ENCODE measurements at regions not wholly inside any gene's neighbourhood (a gene's known extent, or its start where the extent isn't known, plus 50 kb on each side); places are given as distances from the start of the nearest gene placed in this dataset.

DNA sequence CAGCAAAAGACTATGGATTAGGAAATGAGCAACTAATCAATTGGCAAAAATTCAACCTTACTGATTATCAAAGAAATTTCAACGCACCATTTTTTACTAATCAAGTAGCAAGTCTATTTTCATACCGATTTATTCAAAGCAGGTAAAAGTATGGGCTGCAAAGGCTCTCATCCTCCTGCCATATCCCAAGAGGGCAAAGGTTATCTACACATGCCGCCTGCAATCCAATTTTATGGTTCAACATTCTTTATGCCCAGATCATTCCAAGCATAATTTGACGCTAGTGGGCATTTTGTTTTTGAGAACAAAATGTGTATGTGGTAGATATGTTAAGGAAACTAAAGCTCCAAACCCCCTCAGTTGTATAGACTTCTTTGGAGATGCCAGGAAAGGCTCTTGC, 270.6 kb downstream of the MAF start:
- TF ChIP-seq, protein P1, sequence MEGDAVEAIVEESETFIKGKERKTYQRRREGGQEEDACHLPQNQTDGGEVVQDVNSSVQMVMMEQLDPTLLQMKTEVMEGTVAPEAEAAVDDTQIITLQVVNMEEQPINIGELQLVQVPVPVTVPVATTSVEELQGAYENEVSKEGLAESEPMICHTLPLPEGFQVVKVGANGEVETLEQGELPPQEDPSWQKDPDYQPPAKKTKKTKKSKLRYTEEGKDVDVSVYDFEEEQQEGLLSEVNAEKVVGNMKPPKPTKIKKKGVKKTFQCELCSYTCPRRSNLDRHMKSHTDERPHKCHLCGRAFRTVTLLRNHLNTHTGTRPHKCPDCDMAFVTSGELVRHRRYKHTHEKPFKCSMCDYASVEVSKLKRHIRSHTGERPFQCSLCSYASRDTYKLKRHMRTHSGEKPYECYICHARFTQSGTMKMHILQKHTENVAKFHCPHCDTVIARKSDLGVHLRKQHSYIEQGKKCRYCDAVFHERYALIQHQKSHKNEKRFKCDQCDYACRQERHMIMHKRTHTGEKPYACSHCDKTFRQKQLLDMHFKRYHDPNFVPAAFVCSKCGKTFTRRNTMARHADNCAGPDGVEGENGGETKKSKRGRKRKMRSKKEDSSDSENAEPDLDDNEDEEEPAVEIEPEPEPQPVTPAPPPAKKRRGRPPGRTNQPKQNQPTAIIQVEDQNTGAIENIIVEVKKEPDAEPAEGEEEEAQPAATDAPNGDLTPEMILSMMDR (IDR thresholded peaks at IDR 0.05; ENCODE audit: insufficient read depth, low read length, poor library complexity, severe bottlenecking): no peak
- Histone ChIP-seq H3K36me3 (ENCODE audit: control insufficient read depth, insufficient read depth, low read length) (no peaks in the 10 kb centered on the region), H3K4me3 (replicated peaks; ENCODE audit: low read depth, low read length) (no peak overlapping the region), H3K27me3 (replicated peaks; ENCODE audit: control insufficient read depth, insufficient read depth, low read length) (no peaks in the 10 kb centered on the region; the same call in none of the 2 replicates)
- DNase-seq (ENCODE audit: extremely low read depth, insufficient read length): no peak

DNA sequence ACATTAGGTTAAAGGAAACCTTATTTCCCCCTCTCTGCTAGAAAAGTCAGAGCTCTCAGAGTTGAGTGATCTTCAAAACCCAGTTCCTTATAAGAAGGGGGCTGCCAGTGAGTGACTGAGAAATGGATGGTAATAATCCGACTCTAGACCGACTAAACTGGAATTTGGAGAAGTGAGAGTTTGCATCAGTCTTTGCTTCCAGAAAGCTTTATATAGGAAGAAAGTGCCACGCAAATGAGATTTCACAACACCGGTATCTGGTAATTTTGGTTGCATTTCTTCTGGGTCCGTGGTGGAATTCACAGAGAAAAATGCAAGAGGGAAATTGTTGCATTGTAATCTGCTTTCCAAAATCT, 271.4 kb downstream of the MAF start:
- Histone ChIP-seq H3K36me3 (ENCODE audit: control insufficient read depth, insufficient read depth, low read length) (no peaks in the 10 kb centered on the region), H3K27me3 (replicated peaks; ENCODE audit: control insufficient read depth, insufficient read depth, low read length) (no peaks in the 10 kb centered on the region; the same call in none of the 2 replicates), H3K4me3 (replicated peaks; ENCODE audit: low read depth, low read length) (no peak overlapping the region)
- TF ChIP-seq, protein P1 (IDR thresholded peaks at IDR 0.05; ENCODE audit: insufficient read depth, low read length, poor library complexity, severe bottlenecking): no peak
- no peak for DNase-seq (ENCODE audit: extremely low read depth, insufficient read length)

DNA sequence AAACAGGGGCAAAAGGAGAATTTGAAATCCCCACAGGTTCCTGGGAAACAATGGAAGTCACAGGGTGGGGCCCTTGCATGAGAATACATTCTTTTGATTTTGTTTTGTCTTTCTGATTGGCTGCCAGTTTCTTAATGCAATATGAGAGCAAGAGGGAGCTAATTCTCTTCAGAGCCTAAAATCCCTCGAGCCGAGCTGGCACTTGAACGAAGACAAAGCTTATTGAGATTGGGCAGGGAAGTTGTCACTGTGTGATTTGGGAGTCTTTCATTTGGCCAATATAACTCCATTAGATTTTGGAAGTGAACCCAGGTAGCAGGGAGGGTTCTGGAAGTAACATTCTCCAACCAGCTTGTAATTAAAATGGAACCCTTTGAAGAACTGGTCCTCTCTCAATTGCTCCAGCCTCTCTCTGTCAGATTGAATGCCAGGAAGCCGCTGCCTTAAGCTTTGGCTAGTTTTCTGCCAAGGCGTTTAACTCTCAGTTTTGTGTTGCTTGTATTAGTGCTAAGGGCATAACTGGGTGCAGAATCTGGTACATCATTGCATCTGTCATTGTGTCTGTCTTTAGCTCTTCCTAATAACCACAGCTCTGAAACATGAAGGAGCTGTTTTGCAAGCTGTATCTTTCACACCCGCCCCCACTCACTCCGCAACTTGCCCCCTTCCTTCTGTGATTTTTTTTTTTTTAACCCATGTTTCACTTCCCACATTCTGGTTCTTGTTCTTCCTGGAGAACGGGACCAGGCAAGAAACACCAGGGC, 272.0 kb downstream of the MAF start:
- H3K4me3 ChIP-seq (replicated peaks; ENCODE audit: low read depth, low read length): no peak overlapping the region
- no peak for DNase-seq (ENCODE audit: extremely low read depth, insufficient read length)
- TF ChIP-seq, protein P1 (IDR thresholded peaks at IDR 0.05; ENCODE audit: insufficient read depth, low read length, poor library complexity, severe bottlenecking): no peak
- no peaks in the 10 kb centered on the region; the same call in none of the 2 replicates for H3K27me3 ChIP-seq (replicated peaks; ENCODE audit: control insufficient read depth, insufficient read depth, low read length)
- H3K36me3 ChIP-seq (ENCODE audit: control insufficient read depth, insufficient read depth, low read length): no peaks in the 10 kb centered on the region

DNA sequence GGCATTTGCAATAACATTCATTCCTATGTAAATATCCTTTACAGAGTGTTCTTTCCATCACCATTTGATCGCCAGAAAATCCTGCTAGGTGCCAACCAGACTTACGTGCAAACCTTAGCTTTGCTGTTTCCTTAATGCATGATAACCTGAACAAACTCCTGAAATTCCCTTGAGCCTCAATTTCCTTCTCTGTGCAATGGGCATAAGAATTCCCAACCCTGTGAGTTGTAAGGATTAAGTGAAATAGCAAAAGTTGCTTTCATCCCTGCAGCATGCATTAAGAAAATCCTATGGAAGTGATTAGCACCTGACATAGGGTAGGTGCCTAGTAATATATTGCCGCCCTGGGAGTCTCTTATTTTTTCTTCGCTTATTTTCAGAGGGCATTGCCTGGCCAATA, 272.7 kb downstream of the MAF start:
- Histone ChIP-seq H3K36me3 (ENCODE audit: control insufficient read depth, insufficient read depth, low read length) (no peaks in the 10 kb centered on the region), H3K4me3 (replicated peaks; ENCODE audit: low read depth, low read length) (no peak overlapping the region), H3K27me3 (replicated peaks; ENCODE audit: control insufficient read depth, insufficient read depth, low read length) (no peaks in the 10 kb centered on the region; the same call in none of the 2 replicates)
- TF ChIP-seq, protein P1 (IDR thresholded peaks at IDR 0.05; ENCODE audit: insufficient read depth, low read length, poor library complexity, severe bottlenecking): no peak
- DNase-seq (ENCODE audit: extremely low read depth, insufficient read length): no peak

DNA sequence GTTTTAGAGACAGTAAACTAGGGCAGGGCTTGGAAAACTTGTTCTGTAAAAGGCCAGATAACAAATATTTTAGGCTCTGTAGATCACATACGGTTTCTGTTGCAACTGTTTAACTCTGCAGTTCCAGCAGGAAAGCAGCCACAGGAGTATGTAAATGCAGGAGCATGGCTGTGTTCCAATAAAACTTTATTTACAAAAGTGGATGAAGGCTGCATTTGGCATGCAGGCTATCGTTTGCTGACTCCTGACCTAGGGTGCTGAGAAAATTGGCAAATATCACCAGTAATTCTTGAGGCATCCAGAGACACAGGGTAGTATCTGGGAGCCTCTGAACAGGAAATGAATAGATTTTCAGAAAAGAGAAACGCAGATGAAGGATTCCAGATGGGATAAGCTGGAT, 274.0 kb downstream of the MAF start:
- DNase-seq (ENCODE audit: extremely low read depth, insufficient read length): no peak
- H3K27me3 ChIP-seq (replicated peaks; ENCODE audit: control insufficient read depth, insufficient read depth, low read length): no peaks in the 10 kb centered on the region; the same call in none of the 2 replicates

More for the DNA sequence above, 274.0 kb downstream of the MAF start:
- no peak overlapping the region for H3K4me3 ChIP-seq (replicated peaks; ENCODE audit: low read depth, low read length)
- TF ChIP-seq, protein P1 (IDR thresholded peaks at IDR 0.05; ENCODE audit: insufficient read depth, low read length, poor library complexity, severe bottlenecking): no peak
- H3K36me3 ChIP-seq (ENCODE audit: control insufficient read depth, insufficient read depth, low read length): no peaks in the 10 kb centered on the region
